ENCODE measurements at regions not wholly inside any gene's neighbourhood (a gene's known extent, or its start where the extent isn't known, plus 50 kb on each side); places are given as distances from the start of the nearest gene placed in this dataset.
"Not testable (repeated sequence)": the region's sequence is repeated elsewhere in the genome, so short reads cannot be mapped to it uniquely, and the experiment has no call there.

- peak in 1 of 14 donors; percentile 30 for DNase-seq
Measured at GRCh38 chr6:71726121-71726520, 160.2 kb upstream of the RIMS1 start.

- DNase-seq = peak in 6 of 14 donors; percentile 1 to 21 (median 4)
Measured at GRCh38 chr6:71727632-71728294, 158.6 kb upstream of the RIMS1 start.

DNA sequence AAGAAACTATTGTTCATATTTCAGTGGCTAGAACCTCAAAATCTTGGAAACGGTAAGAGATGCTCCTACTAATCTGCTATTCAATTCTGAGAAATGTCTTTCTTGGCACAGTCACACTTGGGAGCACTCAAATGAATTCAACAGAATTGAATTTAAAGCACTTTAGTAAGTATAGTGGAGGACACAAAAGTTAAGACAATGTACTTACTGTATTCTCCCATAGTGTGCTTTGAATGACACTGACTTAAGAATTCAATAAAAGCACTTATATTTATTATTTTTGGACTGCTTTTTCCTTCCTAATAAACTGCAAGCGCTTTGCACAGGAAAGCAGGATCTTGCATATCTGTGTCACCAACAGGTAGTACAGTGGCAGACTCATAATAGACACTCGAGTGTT lies 156.1 kb upstream of the RIMS1 start:
- DNase-seq = peak in 1 of 14 donors; percentile 56

- peak in 1 of 14 donors; percentile 96 for DNase-seq
Measured at GRCh38 chr6:71733970-71734899, 152.1 kb upstream of the RIMS1 start.

- no peak for DNase-seq
Measured at GRCh38 chr6:71737953-71738352, 148.4 kb upstream of the RIMS1 start.

DNA sequence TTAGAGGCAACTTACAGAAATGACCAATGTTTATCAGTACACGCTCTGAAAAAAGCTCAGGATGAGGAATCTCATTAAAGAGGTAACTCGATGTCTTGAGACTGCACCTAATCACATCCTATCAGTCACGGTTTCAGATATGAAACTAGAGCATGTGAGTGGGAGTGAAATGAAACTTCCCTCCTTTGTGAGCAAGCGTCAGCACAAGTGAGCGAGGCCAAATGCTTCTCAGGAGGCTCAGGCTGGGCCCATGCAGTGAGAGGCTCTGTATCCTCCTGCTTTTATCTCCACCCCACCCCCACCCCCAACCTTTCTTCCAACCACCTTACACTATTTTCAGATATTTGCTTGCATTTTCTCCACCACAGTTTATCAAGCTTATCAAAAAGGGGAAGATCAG lies 140.8 kb upstream of the RIMS1 start:
- DNase-seq = no peak

- DNase-seq = no peak
Measured at GRCh38 chr6:71766146-71766760, 120.1 kb upstream of the RIMS1 start.

- no peak for DNase-seq
Measured at GRCh38 chr6:71766796-71767195, 119.6 kb upstream of the RIMS1 start.

DNA sequence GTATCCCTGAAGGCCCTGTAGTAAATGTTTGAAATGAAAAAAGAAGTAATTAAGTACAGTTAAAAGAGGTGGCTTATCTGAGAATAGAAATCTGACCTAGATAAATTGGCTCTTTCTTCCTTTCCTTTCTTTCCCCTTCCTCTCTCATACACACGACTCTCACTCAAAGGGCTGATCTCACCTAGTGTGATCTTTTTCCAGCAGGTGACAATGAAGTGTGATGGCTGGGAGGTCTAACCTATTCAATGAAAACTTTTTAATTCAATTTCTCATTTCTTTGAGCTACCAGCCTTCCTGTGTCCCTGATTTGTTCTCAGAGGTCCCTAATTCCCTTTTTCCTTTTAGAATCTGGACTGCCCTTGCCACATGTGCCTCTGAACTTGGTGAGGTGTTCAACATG lies 118.0 kb upstream of the RIMS1 start:
- no peak for DNase-seq

DNA sequence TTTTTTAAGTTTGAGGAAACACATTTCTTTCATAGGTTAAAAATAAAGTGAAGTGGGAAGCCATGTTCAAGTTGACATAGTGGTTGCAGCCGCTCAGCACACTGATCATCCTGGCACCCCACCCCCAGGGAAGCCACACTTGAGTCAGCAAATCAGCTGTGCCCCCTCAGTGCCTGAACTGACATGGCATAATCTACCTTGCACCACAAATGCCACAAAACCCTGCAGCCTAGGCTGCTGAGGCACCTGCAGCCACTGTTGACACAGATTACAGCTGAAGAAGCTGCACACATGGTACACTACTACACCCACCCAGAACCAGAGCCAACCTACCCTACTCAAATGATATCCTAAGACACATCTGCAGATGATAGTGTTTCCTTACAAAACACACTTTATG lies 77.5 kb upstream of the RIMS1 start:
- DNase-seq = no peak

GRCh38 chr6:71810880-71811279 lies 75.5 kb upstream of the RIMS1 start:
- DNase-seq = no peak

DNA sequence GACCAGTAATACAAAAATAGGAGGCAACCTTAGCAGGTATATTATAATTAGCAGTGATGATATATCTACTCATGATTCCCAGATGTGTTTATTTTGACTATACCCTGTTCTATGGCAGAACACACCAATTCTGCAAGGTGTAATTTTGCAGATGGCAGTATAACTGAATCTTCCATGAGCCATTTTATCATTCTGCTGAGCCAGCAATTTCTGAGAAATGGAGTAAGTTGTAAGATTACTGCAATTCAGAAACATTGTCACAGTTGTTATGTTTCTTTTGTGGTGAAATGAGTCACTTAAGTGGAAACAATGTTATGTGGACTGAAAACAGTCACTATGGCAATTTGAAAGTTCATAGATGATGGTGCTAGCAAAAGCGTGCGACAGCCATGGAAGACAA lies 63.7 kb upstream of the RIMS1 start:
- DNase-seq = no peak

DNA sequence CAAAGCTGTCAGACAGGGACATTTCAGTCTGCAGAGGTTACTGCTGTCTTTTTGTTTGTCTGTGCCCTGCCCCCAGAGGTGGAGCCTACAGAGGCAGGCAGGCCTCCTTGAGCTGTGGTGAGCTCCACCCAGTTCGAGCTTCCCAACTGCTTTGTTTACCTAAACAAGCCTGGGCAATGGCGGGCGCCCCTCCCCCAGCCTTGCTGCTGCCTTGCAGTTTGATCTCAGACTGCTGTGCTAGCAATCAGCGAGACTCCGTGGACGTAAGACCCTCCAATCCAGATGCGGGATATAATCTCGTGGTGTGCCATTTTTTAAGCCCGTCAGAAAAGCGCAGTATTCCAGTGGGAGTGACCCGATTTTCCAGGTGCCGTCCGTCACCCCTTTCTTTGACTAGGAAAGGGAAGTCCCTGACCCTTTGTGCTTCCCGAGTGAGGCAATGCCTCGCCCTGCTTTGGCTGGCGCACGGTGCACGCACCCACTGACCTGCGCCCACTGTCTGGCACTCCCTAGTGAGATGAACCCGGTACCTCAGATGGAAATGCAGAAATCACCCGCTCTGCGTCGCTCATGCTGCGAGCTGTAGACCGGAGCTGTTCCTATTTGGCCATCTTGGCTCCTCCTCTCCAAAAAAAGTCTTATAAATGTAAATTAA lies 54.1 kb upstream of the RIMS1 start:
- not testable (repeated sequence) for DNase-seq

Measured in C1 segment of cervical spinal cord (tissue), 14 donors.